ENCODE measurements at regions not wholly inside any gene's neighbourhood (a gene's known extent, or its start where the extent isn't known, plus 50 kb on each side); places are given as distances from the start of the nearest gene placed in this dataset.

GRCh38 chr17:43332230-43332629 is 66.6 kb upstream of the ARL4D start:
- TF ChIP-seq, protein P1, sequence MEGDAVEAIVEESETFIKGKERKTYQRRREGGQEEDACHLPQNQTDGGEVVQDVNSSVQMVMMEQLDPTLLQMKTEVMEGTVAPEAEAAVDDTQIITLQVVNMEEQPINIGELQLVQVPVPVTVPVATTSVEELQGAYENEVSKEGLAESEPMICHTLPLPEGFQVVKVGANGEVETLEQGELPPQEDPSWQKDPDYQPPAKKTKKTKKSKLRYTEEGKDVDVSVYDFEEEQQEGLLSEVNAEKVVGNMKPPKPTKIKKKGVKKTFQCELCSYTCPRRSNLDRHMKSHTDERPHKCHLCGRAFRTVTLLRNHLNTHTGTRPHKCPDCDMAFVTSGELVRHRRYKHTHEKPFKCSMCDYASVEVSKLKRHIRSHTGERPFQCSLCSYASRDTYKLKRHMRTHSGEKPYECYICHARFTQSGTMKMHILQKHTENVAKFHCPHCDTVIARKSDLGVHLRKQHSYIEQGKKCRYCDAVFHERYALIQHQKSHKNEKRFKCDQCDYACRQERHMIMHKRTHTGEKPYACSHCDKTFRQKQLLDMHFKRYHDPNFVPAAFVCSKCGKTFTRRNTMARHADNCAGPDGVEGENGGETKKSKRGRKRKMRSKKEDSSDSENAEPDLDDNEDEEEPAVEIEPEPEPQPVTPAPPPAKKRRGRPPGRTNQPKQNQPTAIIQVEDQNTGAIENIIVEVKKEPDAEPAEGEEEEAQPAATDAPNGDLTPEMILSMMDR (IDR thresholded peaks at IDR 0.05): no peak

DNA sequence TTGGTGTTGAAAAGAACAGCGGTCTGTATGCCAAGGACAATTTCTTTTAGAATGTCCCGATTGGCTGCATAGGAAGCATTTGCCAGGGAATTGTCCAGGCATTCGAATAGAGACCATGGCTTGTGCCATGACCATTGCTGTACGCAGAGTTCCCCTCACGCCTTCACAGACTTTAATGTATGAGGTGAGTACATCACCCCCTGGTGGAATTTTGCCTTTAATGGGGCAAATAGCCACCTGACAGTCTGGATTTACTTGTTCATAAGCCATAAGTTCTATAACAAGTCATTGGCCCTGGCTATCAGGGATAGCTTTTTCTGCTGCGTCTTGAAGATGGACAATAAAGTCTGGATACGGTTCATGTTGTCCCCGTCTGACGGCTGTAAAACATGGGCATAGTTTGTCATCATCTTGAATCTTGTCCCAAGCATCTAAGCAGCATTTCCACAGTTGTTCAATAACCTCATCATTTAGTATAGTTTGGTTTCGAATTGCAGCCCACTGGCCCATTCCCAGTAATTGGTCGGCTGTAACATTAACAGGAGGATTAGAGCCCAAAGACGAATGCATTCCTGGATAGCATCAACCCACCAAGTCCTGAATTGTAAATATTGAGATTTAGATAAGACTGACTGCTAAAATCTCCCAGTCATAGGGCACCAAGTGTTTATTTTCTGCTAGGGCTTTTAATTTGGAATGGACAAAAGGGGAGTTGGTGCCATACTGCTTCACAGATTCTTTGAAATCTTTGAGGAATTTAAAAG is 67.7 kb upstream of the ARL4D start:
- TF ChIP-seq, protein P1 (IDR thresholded peaks at IDR 0.05): no peak

DNA sequence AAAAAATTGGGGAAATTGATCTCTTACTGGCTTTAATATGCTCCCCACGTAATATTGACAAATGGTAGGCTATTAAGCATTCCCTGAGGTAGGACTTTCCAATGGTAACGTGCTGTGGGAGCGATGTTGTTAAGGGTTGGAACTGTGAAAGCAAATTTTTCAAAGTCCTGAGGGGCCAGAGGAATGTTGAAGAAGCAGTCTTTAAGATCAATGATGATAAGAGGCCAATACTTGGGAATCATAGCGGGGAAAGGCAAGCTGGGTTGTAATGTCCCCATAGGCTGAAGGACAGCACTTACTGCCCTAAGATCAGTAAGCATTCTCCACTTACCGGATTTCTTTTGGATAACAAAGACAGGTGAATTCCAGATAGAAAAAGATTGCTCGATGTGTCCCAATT is 69.6 kb upstream of the ARL4D start:
- TF ChIP-seq, protein P1 (IDR thresholded peaks at IDR 0.05): no peak

DNA sequence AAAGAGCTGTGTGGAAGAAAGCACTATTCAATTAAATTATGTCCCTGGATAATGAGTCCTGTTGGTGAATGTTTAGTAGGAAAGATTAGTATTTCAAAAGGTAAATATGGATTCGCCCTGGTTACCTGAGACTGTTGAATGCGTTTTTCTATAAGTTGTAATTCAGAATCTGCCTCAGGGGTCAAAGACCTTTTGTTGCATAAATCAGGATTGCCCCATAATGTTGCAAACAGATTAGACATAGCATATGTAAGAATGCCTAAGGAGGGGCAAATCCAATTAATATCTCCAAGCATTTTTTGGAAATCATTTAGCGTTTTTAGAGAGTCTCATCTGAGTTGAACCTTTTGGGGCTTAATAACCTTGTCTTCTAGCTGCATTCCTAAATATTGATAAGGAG is 70.1 kb upstream of the ARL4D start:
- TF ChIP-seq, protein P1 (IDR thresholded peaks at IDR 0.05): no peak

- TF ChIP-seq, protein P1 (IDR thresholded peaks at IDR 0.05): no peak
These were observed 70.9 kb upstream of the ARL4D start for GRCh38 chr17:43327834-43328420.

DNA sequence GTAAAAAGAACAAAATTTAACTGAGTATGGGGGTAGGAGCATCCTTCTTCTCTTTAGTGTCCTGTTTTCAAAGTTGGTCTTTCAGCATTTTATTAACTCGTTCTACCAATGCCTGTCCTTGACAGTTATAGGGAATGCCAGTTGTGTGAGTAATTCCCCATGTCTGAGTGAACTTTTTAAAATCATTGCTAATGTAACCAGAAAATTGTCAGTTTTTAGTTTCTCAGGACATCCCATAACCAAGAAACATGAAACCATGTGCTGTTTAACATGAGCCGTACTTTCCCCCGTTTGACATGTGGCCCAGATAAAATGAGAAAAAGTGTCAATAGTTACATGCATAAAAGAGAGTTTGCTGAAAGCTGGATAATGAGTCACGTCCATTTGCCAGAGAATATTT is 71.4 kb upstream of the ARL4D start:
- TF ChIP-seq, protein P1 (IDR thresholded peaks at IDR 0.05): no peak

DNA sequence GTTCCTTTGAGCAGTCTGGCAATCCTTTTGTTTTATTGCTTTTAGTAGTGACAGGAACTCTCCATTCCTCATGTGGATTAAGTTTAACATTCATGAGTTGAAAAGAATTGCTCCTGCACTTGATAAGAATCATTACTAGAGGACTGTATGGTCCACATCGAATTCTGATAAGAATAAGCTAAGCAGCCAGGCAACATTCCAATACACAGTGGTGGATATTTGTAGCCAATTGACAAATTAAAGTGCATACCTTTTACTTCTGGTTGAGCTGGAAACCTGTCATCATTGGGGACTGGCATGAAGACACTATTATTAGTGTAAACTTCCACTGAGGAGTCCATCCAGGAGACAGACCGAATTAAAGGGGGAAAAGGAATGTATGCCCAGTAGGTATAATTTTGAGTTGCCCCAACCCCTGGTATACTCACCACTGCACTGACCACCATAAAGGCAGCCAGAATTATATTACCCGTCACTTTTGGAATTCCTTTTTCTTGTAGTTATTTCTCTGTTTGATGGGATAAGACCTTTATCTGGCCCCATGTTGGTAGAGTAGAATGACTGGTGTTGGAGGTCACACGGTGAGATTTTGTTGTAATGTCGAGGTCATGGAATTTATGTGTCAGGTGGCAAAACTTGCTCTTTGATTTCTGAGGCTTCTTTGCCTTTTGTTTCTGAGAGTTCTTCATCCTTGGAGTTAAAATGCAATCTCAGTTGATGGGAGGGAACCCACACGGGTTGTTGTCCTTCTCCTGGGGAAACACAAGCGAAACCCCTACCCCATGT is 72.1 kb upstream of the ARL4D start:
- TF ChIP-seq, protein P1 (IDR thresholded peaks at IDR 0.05): no peak

Measured in LNCAP (cell line).